ENCODE measurements at regions not wholly inside any gene's neighbourhood (a gene's known extent, or its start where the extent isn't known, plus 50 kb on each side); places are given as distances from the start of the nearest gene placed in this dataset.
A peak's percentile ranks its signal among the peaks of the same experiment; 100 is the strongest.
"Not testable (repeated sequence)": the region's sequence is repeated elsewhere in the genome, so short reads cannot be mapped to it uniquely, and the experiment has no call there.

DNA sequence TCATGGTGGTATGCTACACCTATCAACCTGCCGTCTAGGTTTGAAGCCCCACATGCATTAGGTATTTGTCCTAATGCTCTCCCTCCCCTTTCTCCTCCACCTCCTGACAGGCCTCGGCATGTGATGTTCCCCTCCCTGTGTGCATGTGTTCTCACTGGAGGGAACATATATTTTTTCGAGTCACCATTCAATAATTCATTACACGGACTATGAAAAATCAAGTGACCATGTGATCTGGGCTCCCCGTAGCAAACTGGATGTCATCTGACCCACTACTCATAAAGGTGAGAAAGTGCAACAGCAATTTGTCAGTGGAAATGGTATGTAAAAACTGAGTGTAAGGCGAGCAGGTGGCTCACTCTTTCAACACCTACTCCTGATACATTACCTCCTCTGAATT lies 224.3 kb upstream of the RASGRP1 start:
- 88% methylated on average over 6 of the region's 6 CpGs for WGBS
- no peaks in the 10 kb centered on the region for H3K9me3 ChIP-seq (ENCODE audit: control insufficient read depth, low read length)
- intact Hi-C loops (cut with DNase I) = no loop called here

DNA sequence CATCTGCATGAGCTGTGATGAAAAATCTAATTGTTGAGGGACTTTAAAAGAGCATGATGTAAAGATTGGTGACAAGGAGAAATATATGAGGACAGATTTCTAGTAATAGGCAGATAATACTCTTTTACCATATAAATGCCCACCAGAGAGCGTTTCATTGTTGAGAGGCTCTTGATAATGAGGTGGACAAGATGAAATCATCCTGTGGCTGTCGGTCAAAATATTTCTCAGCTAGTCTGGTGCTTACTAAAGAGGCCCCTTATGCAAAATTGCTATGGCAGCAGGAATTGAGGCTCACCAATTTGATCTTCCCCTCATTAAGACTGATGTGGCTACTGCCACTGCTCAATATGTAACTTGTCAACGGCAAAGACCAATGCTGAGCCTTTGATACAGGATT lies 225.0 kb upstream of the RASGRP1 start:
- intact Hi-C loops (cut with DNase I) = no loop called here
- WGBS = 78% methylated on average over 3 of the region's 3 CpGs
- no peak for ATAC-seq

More for the DNA sequence above, 224.3 kb upstream of the RASGRP1 start:
- Histone ChIP-seq H3K27ac (ENCODE audit: low read length) (no peak overlapping the region), H3K4me1 (ENCODE audit: control insufficient read depth, insufficient read depth, low read length) (no peaks in the 10 kb centered on the region), H3K4me3 (ENCODE audit: low read length) (no peak overlapping the region), H3K27me3 (ENCODE audit: control insufficient read depth, insufficient read depth) (no peaks in the 10 kb centered on the region)
- ATAC-seq (no peak), DNase-seq (no peak)

DNA sequence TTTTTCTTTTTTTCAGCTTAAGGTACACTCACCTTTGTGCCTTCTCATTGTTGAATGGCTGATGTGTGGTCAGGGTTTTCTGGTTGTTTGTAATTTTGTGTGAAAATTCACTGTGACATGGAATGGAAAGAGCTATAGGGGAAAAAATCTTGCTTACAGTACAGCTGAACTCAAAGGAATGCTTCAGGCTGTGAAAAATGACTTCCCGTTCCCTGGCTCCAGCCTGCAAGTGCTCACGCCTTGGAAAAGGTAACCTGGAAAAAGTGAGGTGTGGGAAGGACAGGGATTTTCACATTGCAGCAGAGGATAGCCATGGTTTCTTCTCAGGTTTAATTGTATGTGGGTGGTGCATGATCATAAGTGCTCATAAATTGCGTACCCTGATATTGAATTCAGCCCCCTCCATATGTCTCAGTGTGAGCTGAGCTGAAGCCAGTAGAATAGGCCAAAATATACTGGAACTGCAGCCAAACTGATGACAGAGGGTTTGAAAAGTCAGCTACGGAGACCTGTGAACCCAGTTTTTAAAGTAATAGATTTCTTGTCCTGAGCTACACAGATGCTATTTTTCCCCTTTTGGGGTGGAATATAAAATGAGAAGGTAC lies 228.7 kb upstream of the RASGRP1 start:
- no peak for DNase-seq
- H3K9me3 ChIP-seq (ENCODE audit: control insufficient read depth, low read length) = no peaks in the 10 kb centered on the region
- intact Hi-C loops (cut with DNase I) = no loop called here
- no peaks in the 10 kb centered on the region for H3K27me3 ChIP-seq (ENCODE audit: control insufficient read depth, insufficient read depth)
- H3K27ac ChIP-seq (ENCODE audit: low read length) = no peak overlapping the region
- ATAC-seq = no peak
- 49% methylated on average over 4 of the region's 4 CpGs for WGBS
- no peak overlapping the region for H3K4me3 ChIP-seq (ENCODE audit: low read length)
- H3K4me1 ChIP-seq (ENCODE audit: control insufficient read depth, insufficient read depth, low read length) = no peaks in the 10 kb centered on the region

More for the DNA sequence above, 225.0 kb upstream of the RASGRP1 start:
- no peaks in the 10 kb centered on the region for H3K9me3 ChIP-seq (ENCODE audit: control insufficient read depth, low read length)
- H3K27ac ChIP-seq (ENCODE audit: low read length) = no peak overlapping the region
- no peaks in the 10 kb centered on the region for H3K27me3 ChIP-seq (ENCODE audit: control insufficient read depth, insufficient read depth)
- no peak for DNase-seq
- H3K4me3 ChIP-seq (ENCODE audit: low read length) = no peak overlapping the region
- no peaks in the 10 kb centered on the region for H3K4me1 ChIP-seq (ENCODE audit: control insufficient read depth, insufficient read depth, low read length)

DNA sequence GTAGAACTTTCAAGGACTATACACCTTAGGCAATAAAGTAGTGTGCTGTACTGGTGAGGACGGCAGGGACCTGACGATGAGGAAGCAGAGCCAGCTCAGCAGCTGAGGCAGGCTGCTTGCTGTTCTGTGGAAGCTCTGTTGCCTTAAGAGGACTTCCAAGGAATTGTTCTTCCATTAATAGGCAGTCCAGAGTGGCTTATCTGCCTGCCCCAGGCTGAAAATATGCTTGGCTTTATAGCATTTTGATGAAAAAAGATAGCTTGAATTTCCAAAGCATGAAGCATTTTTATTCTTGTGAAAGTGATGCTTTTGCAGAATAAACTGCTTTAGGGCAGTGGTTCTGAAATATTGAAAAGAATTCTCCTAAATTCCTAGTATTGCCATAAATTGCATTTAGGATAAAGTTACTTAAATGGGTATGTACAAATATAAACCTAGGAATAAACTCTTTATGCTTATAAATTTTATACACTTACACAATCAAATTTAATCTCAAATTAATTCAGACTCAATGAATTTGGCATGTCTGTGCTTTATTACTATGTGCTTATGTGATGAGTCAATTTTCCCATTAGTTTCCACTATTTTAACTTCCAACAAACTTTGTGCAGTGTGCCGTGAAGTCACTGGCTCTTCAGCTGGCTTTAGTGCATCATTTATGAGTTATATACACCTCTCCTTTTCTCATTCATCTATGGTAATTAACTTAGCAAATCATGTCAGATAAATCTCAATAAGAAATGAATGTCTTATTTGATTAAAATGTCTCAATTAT lies 231.0 kb upstream of the RASGRP1 start:
- intact Hi-C loops (cut with DNase I) = no loop called here
- Histone ChIP-seq H3K9me3 (ENCODE audit: control insufficient read depth, low read length) (no peaks in the 10 kb centered on the region), H3K27ac (ENCODE audit: low read length) (no peak overlapping the region), H3K4me1 (ENCODE audit: control insufficient read depth, insufficient read depth, low read length) (no peaks in the 10 kb centered on the region), H3K4me3 (ENCODE audit: low read length) (no peak overlapping the region), H3K27me3 (ENCODE audit: control insufficient read depth, insufficient read depth) (no peaks in the 10 kb centered on the region)
- DNase-seq (no peak), ATAC-seq (peak in 1 of 2 donors; percentile 31)
- 45% methylated on average over 3 of the region's 3 CpGs for WGBS

DNA sequence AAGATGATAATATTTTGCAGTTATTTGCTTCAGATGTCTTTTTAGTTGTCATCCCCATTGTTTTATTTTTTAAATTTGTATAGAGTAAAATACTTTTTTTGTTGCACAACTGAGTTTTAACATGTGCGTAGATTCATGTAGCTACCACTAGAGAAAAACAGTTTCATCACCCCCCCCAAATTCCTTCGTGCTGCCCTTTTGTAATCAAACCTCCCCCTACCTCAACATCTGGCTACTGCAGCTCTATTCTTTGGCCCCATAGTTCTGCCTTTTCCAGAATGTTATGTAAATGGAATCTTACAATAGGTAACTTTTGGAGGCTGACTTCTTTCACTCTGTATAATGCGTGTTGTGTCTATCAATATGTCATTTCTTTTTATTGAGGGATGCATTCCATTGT lies 232.0 kb upstream of the RASGRP1 start:
- no peak for DNase-seq
- ATAC-seq = no peak
- Histone ChIP-seq H3K9me3 (ENCODE audit: control insufficient read depth, low read length) (no peaks in the 10 kb centered on the region), H3K4me3 (ENCODE audit: low read length) (no peak overlapping the region), H3K4me1 (ENCODE audit: control insufficient read depth, insufficient read depth, low read length) (no peaks in the 10 kb centered on the region), H3K27me3 (ENCODE audit: control insufficient read depth, insufficient read depth) (no peaks in the 10 kb centered on the region), H3K27ac (ENCODE audit: low read length) (no peak overlapping the region)
- intact Hi-C loops (cut with DNase I) = no loop called here
- WGBS = 80% methylated on average over 3 of the region's 3 CpGs

DNA sequence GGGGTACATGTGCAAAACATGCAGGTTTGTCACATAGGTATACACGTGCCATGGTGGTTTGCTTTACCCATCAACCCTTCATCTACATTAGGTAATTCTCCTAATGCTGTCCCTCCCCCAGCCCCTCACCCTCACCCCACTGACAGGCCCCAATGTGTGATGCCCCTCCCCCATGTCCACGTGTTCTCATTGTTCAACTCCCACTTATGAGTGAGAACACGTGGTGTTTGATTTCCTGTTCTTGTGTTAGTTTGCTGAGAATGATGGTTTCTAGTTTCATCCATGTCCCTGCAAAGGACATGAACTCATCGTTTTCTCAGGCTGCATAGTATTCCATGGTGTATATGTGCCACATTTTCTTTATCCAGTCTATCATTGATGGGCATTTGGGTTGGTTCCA lies 232.9 kb upstream of the RASGRP1 start:
- ATAC-seq; DNase-seq; H3K4me3 ChIP-seq (ENCODE audit: low read length); H3K9me3 ChIP-seq (ENCODE audit: control insufficient read depth, low read length); H3K27me3 ChIP-seq (ENCODE audit: control insufficient read depth, insufficient read depth); intact Hi-C loops (cut with DNase I); H3K4me1 ChIP-seq (ENCODE audit: control insufficient read depth, insufficient read depth, low read length); H3K27ac ChIP-seq (ENCODE audit: low read length): not testable (repeated sequence)
- WGBS = 82% methylated on average over 4 of the region's 4 CpGs

DNA sequence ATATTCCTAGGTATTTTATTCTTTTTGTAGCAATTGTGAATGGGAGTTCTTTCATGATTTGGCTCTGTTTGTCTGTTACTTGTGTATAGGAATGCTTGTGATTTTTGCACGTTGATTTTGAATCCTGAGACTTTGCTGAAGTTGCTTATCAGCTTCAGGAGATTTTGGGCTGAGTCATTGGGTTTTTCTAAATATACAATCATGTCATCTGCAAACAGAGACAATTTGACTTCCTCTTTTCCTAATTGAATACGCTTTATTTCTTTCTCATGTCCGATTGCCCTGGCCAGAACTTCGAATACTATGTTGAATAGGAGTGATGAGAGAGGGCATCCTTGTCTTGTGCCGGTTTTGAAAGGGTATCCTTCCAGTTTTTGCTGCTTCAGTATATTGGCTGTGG lies 234.6 kb upstream of the RASGRP1 start:
- H3K4me3 ChIP-seq (ENCODE audit: low read length); intact Hi-C loops (cut with DNase I); H3K27me3 ChIP-seq (ENCODE audit: control insufficient read depth, insufficient read depth); H3K4me1 ChIP-seq (ENCODE audit: control insufficient read depth, insufficient read depth, low read length); H3K9me3 ChIP-seq (ENCODE audit: control insufficient read depth, low read length); ATAC-seq; DNase-seq; H3K27ac ChIP-seq (ENCODE audit: low read length): not testable (repeated sequence)
- WGBS = 70% methylated on average over 5 of the region's 5 CpGs

DNA sequence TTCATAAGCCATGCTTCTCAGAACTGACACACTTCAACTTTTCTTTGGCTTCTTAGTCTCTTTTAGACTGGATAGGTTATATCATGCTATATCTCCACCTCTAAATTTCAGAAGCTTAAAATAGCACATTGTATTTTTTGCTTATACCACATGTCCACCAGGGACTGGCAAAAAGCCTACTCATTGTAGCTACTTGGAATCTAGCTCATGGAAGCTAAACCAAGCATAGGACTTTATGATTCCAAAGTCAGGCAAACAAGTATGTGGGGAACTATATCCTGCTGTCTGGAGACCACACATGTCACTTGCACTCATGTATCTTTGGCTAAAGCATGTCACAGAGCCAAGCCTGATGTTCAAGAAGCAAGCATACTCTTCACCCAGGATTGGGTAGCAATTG lies 245.0 kb upstream of the RASGRP1 start:
- intact Hi-C loops (cut with DNase I) = loop anchor here in 2 of 4 donors (10.0 kb wide), 2 partner anchors 185 to 945 kb away; no protein-coding TSS in a partner anchor
- Histone ChIP-seq H3K27me3 (ENCODE audit: control insufficient read depth, insufficient read depth) (no peaks in the 10 kb centered on the region), H3K9me3 (ENCODE audit: control insufficient read depth, low read length) (peaks cover 2% of the 10 kb centered on the region), H3K27ac (ENCODE audit: low read length) (no peak overlapping the region), H3K4me3 (ENCODE audit: low read length) (no peak overlapping the region), H3K4me1 (ENCODE audit: control insufficient read depth, insufficient read depth, low read length) (peaks cover 2% of the 10 kb centered on the region)
- ATAC-seq (no peak), DNase-seq (no peak)

DNA sequence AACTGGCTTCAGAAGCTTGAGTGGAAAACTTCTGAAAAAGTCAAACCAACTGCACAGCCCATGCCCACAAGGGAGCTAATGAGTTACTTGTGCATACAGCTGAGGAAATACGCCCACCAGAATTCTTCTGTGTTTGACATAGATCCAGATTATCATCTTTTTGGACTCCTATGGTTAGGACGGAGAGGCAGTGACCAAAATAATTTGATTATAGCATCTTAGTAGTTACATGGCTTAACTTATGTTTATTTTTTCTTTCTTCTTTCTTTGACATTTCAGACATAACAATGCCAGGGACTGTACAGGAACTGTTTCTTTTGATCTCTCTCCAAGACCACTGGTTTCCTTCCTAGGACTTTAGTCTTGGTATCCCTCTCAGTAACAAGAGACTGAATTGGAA lies 246.1 kb upstream of the RASGRP1 start:
- Histone ChIP-seq H3K4me3 (ENCODE audit: low read length) (no peak overlapping the region), H3K4me1 (ENCODE audit: control insufficient read depth, insufficient read depth, low read length) (peaks cover 2% of the 10 kb centered on the region), H3K9me3 (ENCODE audit: control insufficient read depth, low read length) (no peaks in the 10 kb centered on the region), H3K27ac (ENCODE audit: low read length) (no peak overlapping the region), H3K27me3 (ENCODE audit: control insufficient read depth, insufficient read depth) (no peaks in the 10 kb centered on the region)
- no peak for DNase-seq
- intact Hi-C loops (cut with DNase I) = loop anchor here in 2 of 4 donors (10.0 kb wide), 2 partner anchors 184 to 944 kb away; no protein-coding TSS in a partner anchor
- no peak for ATAC-seq
- 66% methylated on average over 2 of the region's 2 CpGs for WGBS

DNA sequence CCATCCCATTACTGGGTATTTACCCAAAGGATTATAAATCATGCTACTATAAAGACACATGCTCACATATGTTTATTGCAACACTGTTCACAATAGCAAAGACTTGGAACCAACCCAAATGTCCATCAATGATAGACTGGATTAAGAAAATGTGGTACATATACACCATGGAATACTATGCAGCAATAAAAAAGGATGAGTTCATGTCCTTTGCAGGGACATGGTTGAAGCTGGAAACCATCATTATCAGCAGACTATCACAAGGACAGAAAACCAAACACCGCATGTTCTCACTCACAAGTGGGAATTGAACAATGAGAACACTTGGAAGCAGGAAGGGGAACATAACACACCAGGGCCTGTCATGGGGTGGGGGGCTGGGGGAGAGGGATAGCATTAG lies 249.6 kb upstream of the RASGRP1 start:
- H3K27ac ChIP-seq (ENCODE audit: low read length); ATAC-seq; H3K9me3 ChIP-seq (ENCODE audit: control insufficient read depth, low read length); H3K4me3 ChIP-seq (ENCODE audit: low read length); DNase-seq; H3K4me1 ChIP-seq (ENCODE audit: control insufficient read depth, insufficient read depth, low read length); H3K27me3 ChIP-seq (ENCODE audit: control insufficient read depth, insufficient read depth): not testable (repeated sequence)
- 91% methylated on average over 1 of the region's 1 CpG for WGBS
- intact Hi-C loops (cut with DNase I) = loop anchor here in 2 of 4 donors (10.0 kb wide), 2 partner anchors 181 to 941 kb away; no protein-coding TSS in a partner anchor

DNA sequence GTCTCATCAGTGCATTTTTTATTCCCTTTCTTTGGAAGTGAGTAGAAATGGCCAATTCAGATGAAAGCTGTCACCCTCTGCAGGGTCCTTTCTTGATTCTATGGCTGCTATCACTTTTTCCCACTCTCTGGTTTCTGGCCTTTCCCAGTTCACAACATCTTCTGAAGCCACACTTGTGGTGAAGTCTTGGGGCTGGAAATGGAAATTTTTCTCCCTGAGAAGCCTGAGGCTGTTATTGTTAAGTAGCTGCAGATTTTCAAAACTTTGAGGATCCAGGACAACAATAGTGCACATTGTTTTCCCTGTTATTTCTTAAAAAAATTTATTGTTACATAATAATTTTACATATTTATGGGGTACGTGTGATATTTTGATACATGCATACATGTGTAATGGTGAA lies 250.3 kb upstream of the RASGRP1 start:
- H3K27me3 ChIP-seq (ENCODE audit: control insufficient read depth, insufficient read depth) = no peaks in the 10 kb centered on the region
- H3K4me3 ChIP-seq (ENCODE audit: low read length) = no peak overlapping the region
- DNase-seq = no peak
- 84% methylated on average over 1 of the region's 1 CpG for WGBS
- ATAC-seq = no peak
- H3K27ac ChIP-seq (ENCODE audit: low read length) = no peak overlapping the region
- intact Hi-C loops (cut with DNase I) = loop anchor here in 3 of 4 donors (5.0 to 10.0 kb wide), 4 partner anchors 177 to 940 kb away; no protein-coding TSS in a partner anchor
- H3K9me3 ChIP-seq (ENCODE audit: control insufficient read depth, low read length) = no peaks in the 10 kb centered on the region
- no peaks in the 10 kb centered on the region for H3K4me1 ChIP-seq (ENCODE audit: control insufficient read depth, insufficient read depth, low read length)
